ENCODE measurements at regions not wholly inside any gene's neighbourhood (a gene's known extent, or its start where the extent isn't known, plus 50 kb on each side); places are given as distances from the start of the nearest gene placed in this dataset.

GRCh38 chr21:16640297-16641027 lies 872.4 kb upstream of the CXADR start:
- H3K36me3 ChIP-seq = no peaks in the 10 kb centered on the region
- H3K4me1 ChIP-seq (replicated peaks) = no peaks in the 10 kb centered on the region
- no peaks in the 10 kb centered on the region for H3K27me3 ChIP-seq (replicated peaks)
- no peaks in the 10 kb centered on the region for H3K9me3 ChIP-seq (replicated peaks)
- H3K27ac ChIP-seq = no peak overlapping the region
- no peak overlapping the region for H3K4me3 ChIP-seq
- DNase-seq (ENCODE audit: low read depth in 1 of 2, low spot score in 2 of 2) = no peak

GRCh38 chr21:16642353-16642752 lies 870.5 kb upstream of the CXADR start:
- no peaks in the 10 kb centered on the region for H3K36me3 ChIP-seq
- no peak for DNase-seq (ENCODE audit: low read depth in 1 of 2, low spot score in 2 of 2)
- H3K9me3 ChIP-seq (replicated peaks) = no peaks in the 10 kb centered on the region
- H3K27ac ChIP-seq = no peak overlapping the region
- H3K4me1 ChIP-seq (replicated peaks) = no peaks in the 10 kb centered on the region
- no peak overlapping the region for H3K4me3 ChIP-seq
- H3K27me3 ChIP-seq (replicated peaks) = no peaks in the 10 kb centered on the region

- Histone ChIP-seq H3K4me1 (replicated peaks) (no peaks in the 10 kb centered on the region), H3K4me3 (no peak overlapping the region), H3K36me3 (no peaks in the 10 kb centered on the region), H3K9me3 (replicated peaks) (no peaks in the 10 kb centered on the region), H3K27me3 (replicated peaks) (no peaks in the 10 kb centered on the region), H3K27ac (no peak overlapping the region)
- DNase-seq (ENCODE audit: low read depth in 1 of 2, low spot score in 2 of 2) = no peak
These were observed 868.2 kb upstream of the CXADR start for GRCh38 chr21:16644685-16645084.

DNA sequence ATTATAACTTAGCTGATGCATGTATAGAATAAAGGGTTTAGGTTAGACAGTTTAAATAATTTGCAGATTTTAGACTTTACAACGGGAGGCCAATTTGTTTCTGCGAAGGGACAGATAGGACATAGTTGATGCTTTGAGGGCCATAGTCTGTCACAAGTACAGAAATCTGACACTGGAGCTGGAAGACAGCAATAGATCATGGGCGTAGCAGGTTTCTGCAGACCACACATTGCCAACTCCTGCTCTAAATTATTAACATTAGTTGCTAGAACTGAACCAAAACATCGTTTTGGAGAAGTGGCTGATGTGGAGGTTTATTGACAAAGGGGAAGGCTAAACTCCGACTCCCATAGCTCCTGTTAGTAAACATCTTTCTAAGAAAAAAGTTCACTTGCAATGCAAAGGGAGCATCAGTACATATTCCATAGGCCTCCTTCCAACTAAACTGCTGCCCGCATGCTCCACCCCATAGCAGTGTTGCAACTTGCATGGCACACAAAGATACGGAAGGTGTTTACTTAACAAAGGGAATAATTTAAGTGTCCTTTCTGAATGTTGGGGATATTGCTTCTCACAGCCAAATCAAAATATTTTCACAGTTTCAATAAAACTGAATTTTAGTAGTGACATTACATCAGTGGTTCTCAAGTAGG lies 862.0 kb upstream of the CXADR start:
- Histone ChIP-seq H3K4me3 (no peak overlapping the region), H3K27ac (no peak overlapping the region), H3K36me3 (no peaks in the 10 kb centered on the region), H3K27me3 (replicated peaks) (no peaks in the 10 kb centered on the region), H3K4me1 (replicated peaks) (no peaks in the 10 kb centered on the region), H3K9me3 (replicated peaks) (no peaks in the 10 kb centered on the region)
- DNase-seq (ENCODE audit: low read depth in 1 of 2, low spot score in 2 of 2) = no peak

- Histone ChIP-seq H3K4me1 (replicated peaks) (no peaks in the 10 kb centered on the region), H3K27ac (no peak overlapping the region), H3K9me3 (replicated peaks) (no peaks in the 10 kb centered on the region), H3K4me3 (no peak overlapping the region), H3K36me3 (no peaks in the 10 kb centered on the region), H3K27me3 (replicated peaks) (no peaks in the 10 kb centered on the region)
- DNase-seq (ENCODE audit: low read depth in 1 of 2, low spot score in 2 of 2) = no peak
These were observed 860.9 kb upstream of the CXADR start for GRCh38 chr21:16651956-16652355.

GRCh38 chr21:16663436-16663835 lies 849.4 kb upstream of the CXADR start:
- Histone ChIP-seq H3K36me3 (no peaks in the 10 kb centered on the region), H3K4me3 (no peak overlapping the region), H3K4me1 (replicated peaks) (peaks cover 3% of the 10 kb centered on the region; the same call in 1 of the 2 replicates), H3K9me3 (replicated peaks) (no peaks in the 10 kb centered on the region), H3K27ac (no peak overlapping the region), H3K27me3 (replicated peaks) (no peaks in the 10 kb centered on the region)
- no peak for DNase-seq (ENCODE audit: low read depth in 1 of 2, low spot score in 2 of 2)

- no peaks in the 10 kb centered on the region for H3K36me3 ChIP-seq
- no peaks in the 10 kb centered on the region for H3K27me3 ChIP-seq (replicated peaks)
- H3K27ac ChIP-seq = no peak overlapping the region
- H3K4me1 ChIP-seq (replicated peaks) = peaks cover 3% of the 10 kb centered on the region; the same call in 1 of the 2 replicates
- peak in 1 of 2 experiments; percentile 40 for DNase-seq (ENCODE audit: low read depth in 1 of 2, low spot score in 2 of 2)
- H3K9me3 ChIP-seq (replicated peaks) = no peaks in the 10 kb centered on the region
- no peak overlapping the region for H3K4me3 ChIP-seq
These were observed 845.4 kb upstream of the CXADR start for GRCh38 chr21:16667395-16667794.

GRCh38 chr21:16674949-16675348 lies 837.9 kb upstream of the CXADR start:
- Histone ChIP-seq H3K4me3 (no peak overlapping the region), H3K9me3 (replicated peaks) (no peaks in the 10 kb centered on the region), H3K4me1 (replicated peaks) (peaks cover 23% of the 10 kb centered on the region)

GRCh38 chr21:16676391-16676790 lies 836.5 kb upstream of the CXADR start:
- peak overlapping the region; percentile 75 for H3K27ac ChIP-seq
- H3K36me3 ChIP-seq = no peaks in the 10 kb centered on the region
- peaks cover 23% of the 10 kb centered on the region for H3K4me1 ChIP-seq (replicated peaks)
- DNase-seq (ENCODE audit: low read depth in 1 of 2, low spot score in 2 of 2) = no peak
- no peaks in the 10 kb centered on the region for H3K9me3 ChIP-seq (replicated peaks)
- H3K4me3 ChIP-seq = no peak overlapping the region
- no peaks in the 10 kb centered on the region for H3K27me3 ChIP-seq (replicated peaks)

More at GRCh38 chr21:16674949-16675348, 837.9 kb upstream of the CXADR start:
- Histone ChIP-seq H3K27ac (no peak overlapping the region), H3K36me3 (no peaks in the 10 kb centered on the region), H3K27me3 (replicated peaks) (no peaks in the 10 kb centered on the region)
- DNase-seq (ENCODE audit: low read depth in 1 of 2, low spot score in 2 of 2) = no peak

DNA sequence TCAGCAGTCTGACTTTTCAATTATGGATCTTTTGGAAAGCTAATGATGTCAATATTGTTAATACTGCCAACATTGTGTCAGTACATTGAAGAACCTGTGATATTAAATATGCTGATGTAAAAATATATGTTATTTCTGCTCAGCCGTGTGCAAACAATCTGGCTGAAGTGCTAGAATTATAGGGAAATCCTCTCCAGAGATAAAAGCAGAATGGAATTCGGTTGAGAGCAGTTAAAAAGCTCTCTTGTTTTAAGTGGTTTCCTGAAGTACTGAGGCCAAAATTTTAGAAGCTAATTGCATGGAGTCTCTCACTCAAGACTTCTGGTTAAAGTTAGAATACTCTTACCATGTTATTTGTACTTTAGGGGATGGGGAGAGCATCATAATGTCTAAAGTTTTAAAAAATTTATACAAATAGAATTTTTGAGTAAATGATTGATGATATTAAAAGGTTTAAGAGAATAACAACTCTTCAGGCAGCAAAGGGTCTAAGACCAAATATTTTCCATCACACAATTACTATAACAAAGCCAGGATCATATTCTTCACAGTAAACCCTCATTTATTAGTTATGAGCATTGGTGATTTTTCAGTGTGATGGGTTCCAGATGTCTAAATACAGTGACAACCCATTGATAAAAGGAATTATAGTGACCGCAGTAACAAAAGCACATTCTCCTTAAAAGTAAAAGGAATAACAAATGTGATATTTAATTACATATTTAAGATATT lies 834.2 kb upstream of the CXADR start:
- H3K4me1 ChIP-seq (replicated peaks) = peaks cover 23% of the 10 kb centered on the region
- H3K27ac ChIP-seq = no peak overlapping the region
- no peaks in the 10 kb centered on the region for H3K27me3 ChIP-seq (replicated peaks)
- no peak overlapping the region for H3K4me3 ChIP-seq
- no peak for DNase-seq (ENCODE audit: low read depth in 1 of 2, low spot score in 2 of 2)
- H3K9me3 ChIP-seq (replicated peaks) = no peaks in the 10 kb centered on the region
- no peaks in the 10 kb centered on the region for H3K36me3 ChIP-seq

DNA sequence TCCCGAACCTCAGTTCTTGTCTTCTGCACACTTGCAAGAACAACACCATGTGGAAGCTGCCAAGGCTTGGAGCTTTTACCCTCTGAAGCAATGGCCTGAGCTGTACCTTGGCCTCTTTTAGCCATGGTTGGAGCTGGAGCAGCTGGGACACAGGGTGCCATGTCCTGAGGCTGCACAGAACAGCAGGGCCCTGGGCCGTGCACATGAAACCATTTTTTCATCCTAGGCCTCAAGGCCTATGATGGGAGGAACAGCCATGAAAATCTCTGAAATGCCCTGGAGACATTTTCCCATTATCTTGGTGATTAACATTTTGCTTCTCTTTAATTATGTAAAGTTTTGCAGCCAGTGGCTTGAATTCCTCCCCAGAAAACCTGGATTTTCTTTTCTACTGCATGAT lies 817.8 kb upstream of the CXADR start:
- Histone ChIP-seq H3K27ac (no peak overlapping the region), H3K36me3 (no peaks in the 10 kb centered on the region)

DNA sequence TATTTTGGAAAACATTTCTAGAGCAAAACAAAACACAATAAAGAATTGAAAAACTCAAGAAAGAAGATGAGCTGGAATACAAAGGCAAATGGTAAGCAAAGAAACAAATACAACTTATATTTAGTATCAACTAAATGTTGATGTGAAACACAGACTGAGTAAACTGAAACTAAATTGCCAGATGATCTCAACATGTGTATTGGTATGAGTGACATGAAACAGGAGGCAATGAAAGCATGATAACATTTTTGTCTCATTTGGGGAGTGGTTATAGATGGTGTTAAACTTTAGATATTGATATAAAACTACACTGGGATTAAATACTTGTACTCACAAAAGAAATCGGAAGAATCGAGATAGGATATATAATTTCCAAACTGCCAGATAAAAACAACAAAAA lies 805.6 kb upstream of the CXADR start:
- H3K9me3 ChIP-seq (replicated peaks) = no peaks in the 10 kb centered on the region
- no peaks in the 10 kb centered on the region for H3K4me1 ChIP-seq (replicated peaks)
- H3K4me3 ChIP-seq = no peak overlapping the region
- no peak overlapping the region for H3K27ac ChIP-seq
- DNase-seq (ENCODE audit: low read depth in 1 of 2, low spot score in 2 of 2) = no peak
- no peaks in the 10 kb centered on the region for H3K27me3 ChIP-seq (replicated peaks)
- no peaks in the 10 kb centered on the region for H3K36me3 ChIP-seq

More for the DNA sequence above, 817.8 kb upstream of the CXADR start:
- no peak for DNase-seq (ENCODE audit: low read depth in 1 of 2, low spot score in 2 of 2)
- no peaks in the 10 kb centered on the region for H3K4me1 ChIP-seq (replicated peaks)
- H3K27me3 ChIP-seq (replicated peaks) = no peaks in the 10 kb centered on the region
- 0 out of 2 replicates have a peak, but pooled peaks cover 2% of the 10 kb centered on the region for H3K9me3 ChIP-seq (replicated peaks)
- no peak overlapping the region for H3K4me3 ChIP-seq

DNA sequence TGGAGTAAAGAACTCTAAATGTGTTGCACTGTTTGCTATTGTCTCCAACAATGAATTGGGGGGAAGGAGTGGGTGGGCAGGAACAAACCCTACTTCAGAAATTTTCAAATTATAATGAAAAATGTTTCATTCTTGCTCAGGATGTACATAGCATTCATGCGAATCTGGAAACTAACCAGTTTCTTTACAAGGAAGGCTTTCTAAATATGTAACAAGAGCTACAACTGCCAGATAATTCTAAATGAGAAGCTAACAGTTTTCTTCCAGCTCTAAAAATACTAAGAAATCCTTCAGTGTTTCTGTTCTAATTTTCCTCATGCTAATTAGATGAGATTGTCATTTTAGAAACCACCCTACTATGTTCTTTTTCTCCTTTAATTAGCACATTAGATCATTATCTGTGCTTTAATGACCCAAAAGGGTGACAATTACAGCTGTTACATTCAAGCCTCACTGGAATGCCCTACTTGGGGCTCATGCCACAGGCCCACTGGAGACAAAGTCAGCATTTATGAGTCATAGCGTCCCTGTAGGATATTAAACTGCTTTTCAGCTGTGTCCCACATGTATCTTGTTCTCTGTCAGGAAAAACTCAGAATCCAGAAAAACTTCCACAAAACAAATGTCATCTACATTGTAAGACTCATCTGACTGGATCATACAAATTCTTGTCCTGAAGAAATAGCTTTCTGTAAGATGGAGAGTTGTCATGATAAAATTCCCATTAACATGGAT lies 804.6 kb upstream of the CXADR start:
- Histone ChIP-seq H3K4me1 (replicated peaks) (no peaks in the 10 kb centered on the region), H3K36me3 (no peaks in the 10 kb centered on the region), H3K27ac (no peak overlapping the region), H3K4me3 (no peak overlapping the region), H3K27me3 (replicated peaks) (no peaks in the 10 kb centered on the region), H3K9me3 (replicated peaks) (no peaks in the 10 kb centered on the region)
- no peak for DNase-seq (ENCODE audit: low read depth in 1 of 2, low spot score in 2 of 2)
